Panc1 (cell line): ENCODE measurements at regions not wholly inside any gene's neighbourhood (a gene's known extent, or its start where the extent isn't known, plus 50 kb on each side); places are given as distances from the start of the nearest gene placed in this dataset.
"Not testable (repeated sequence)": the region's sequence is repeated elsewhere in the genome, so short reads cannot be mapped to it uniquely, and the experiment has no call there.

Experiments
- ATAC-seq: fragments of 200-7000 bp; cut with Tn5 transposase; 2 replicates; pipeline ENCODE4 v1.9.1; 2020; ENCODE audit warnings: mild to moderate bottlenecking, moderate library complexity
- BruUV-seq: library from RNA; stranded (reverse); fragments of 400-500 nt; replicated peaks from 2 replicates; lab custom pipeline; 2021; lab: Mats Ljungman, UMichigan
- CTCF ChIA-PET: fragments of 300-600 bp; sonication (Branson Sonifier 250); formaldehyde crosslinking; loops from one replicate; lab custom pipeline; 2022; ENCODE audit warnings: antibody characterized with exemption; lab: Charles Lee
- POLR2A ChIA-PET: fragments of 300-600 bp; sonication (Branson Sonifier 250); formaldehyde crosslinking; loops from one replicate; lab custom pipeline; 2022; ENCODE audit warnings: antibody characterized with exemption; lab: Charles Lee
- DNase-seq: peaks from one replicate; pipeline ENCODE4 v3.0.0-alpha.2; 2010; ENCODE audit warnings: low read depth, low spot score
- H3K27ac ChIP-seq: 2 replicates; pipeline ENCODE4 v1.5.1; 2011; ENCODE audit warnings: mild to moderate bottlenecking, low read length, inconsistent platforms
- H3K27me3 ChIP-seq: fragments of 200-500 bp; sonication (Bioruptor generic); 2 replicates; pipeline ENCODE4 v1.6.0; 2014; ENCODE audit warnings: low read length, inconsistent platforms; ENCODE audit not compliant: control insufficient read depth, insufficient read depth
- H3K36me3 ChIP-seq: fragments of 200-500 bp; sonication (Bioruptor generic); 2 replicates; pipeline ENCODE4 v1.5.1; 2014; ENCODE audit warnings: inconsistent platforms, mild to moderate bottlenecking, low read length, moderate library complexity; ENCODE audit not compliant: control insufficient read depth, insufficient read depth
- H3K4me1 ChIP-seq: 2 replicates; pipeline ENCODE4 v1.5.1; 2011; ENCODE audit warnings: inconsistent platforms, mild to moderate bottlenecking, low read length, moderate library complexity; ENCODE audit not compliant: control insufficient read depth, insufficient read depth
- H3K4me3 ChIP-seq, 2 experiments: 2 replicates each; pipeline ENCODE4 v1.5.1; 2011 to 2012; ENCODE audit warnings: low read depth in 2 of 2, low read length in 2 of 2, mild to moderate bottlenecking in 2 of 2, inconsistent platforms in 1 of 2, moderate library complexity in 1 of 2
- H3K9me3 ChIP-seq: fragments of 200-500 bp; sonication (Bioruptor generic); 2 replicates; pipeline ENCODE4 v1.5.1; 2014; ENCODE audit warnings: low read depth, mild to moderate bottlenecking, inconsistent platforms, low read length, moderate library complexity; ENCODE audit not compliant: control insufficient read depth, insufficient read depth
- CTCF ChIP-seq: fragments of 450-650 bp; IDR thresholded peaks from 2 replicates; pipeline ENCODE4 v1.5.1; 2017; ENCODE audit warnings: mild to moderate bottlenecking
- POLR2AphosphoS5 ChIP-seq: IDR thresholded peaks from 2 replicates; pipeline ENCODE4 v1.6.1; 2012; ENCODE audit warnings: mild to moderate bottlenecking, low read depth, low read length, moderate library complexity
- REST ChIP-seq, 2 experiments: IDR thresholded peaks; 2 replicates each; pipeline ENCODE4 v1.6.1; 2011 to 2012; ENCODE audit warnings: low read depth in 2 of 2, control low read depth in 1 of 2, low read length in 1 of 2, mild to moderate bottlenecking in 1 of 2, moderate library complexity in 1 of 2; ENCODE audit not compliant: insufficient read depth in 1 of 2
- SIN3A ChIP-seq: IDR thresholded peaks from 2 replicates; pipeline ENCODE4 v1.6.1; 2012; ENCODE audit warnings: low read depth, mild to moderate bottlenecking, low read length, moderate library complexity, borderline replicate concordance; ENCODE audit not compliant: insufficient read depth
- TCF7L2 ChIP-seq: IDR thresholded peaks from 2 replicates; pipeline ENCODE4 v1.6.1; 2011; ENCODE audit warnings: mild to moderate bottlenecking, low read depth, low read length, inconsistent platforms
- in situ Hi-C: cut with HindIII; loops from 2 replicates; pipeline ENCODE4 v1.10.0; 2016; ENCODE audit warnings: low sequenced_read_pairs, low pct_unique_long_range_greater_than_20kb
- intact Hi-C: fragments of 100-400 bp; cut with micrococcal nuclease; formaldehyde crosslinking; loops from one replicate; pipeline ENCODE4 v1.10.0; 2022; ENCODE audit not compliant: unreplicated experiment

GRCh38 chr2:210366675-210367080, 51.7 kb upstream of the MYL1 start:
- no TSS peak for BruUV-seq
- no peak overlapping the region for H3K4me3 ChIP-seq
- intact Hi-C loops (no loop called here), in situ Hi-C loops (no loop called here)
- no peak for TF ChIP-seq SIN3A
- no peak for TF ChIP-seq CTCF
- TF ChIP-seq REST (IDR thresholded peaks at IDR 0.05; ENCODE audit: insufficient read depth in 1 of 2, low read depth in 2 of 2, low read length in 1 of 2), result no peak
- no peak for TF ChIP-seq TCF7L2
- TF ChIP-seq POLR2AphosphoS5, result no peak
- H3K36me3 ChIP-seq, result no peaks in the 10 kb centered on the region
- ATAC-seq, result no peak
- ChIA-PET CTCF (no interaction called here), POLR2A (no interaction called here)
- no peak for DNase-seq
- no peaks in the 10 kb centered on the region for H3K27me3 ChIP-seq
- H3K4me1 ChIP-seq, result no peaks in the 10 kb centered on the region
- no peaks in the 10 kb centered on the region for H3K9me3 ChIP-seq
- H3K27ac ChIP-seq, result no peak overlapping the region

- H3K4me1 ChIP-seq, H3K36me3 ChIP-seq, H3K27me3 ChIP-seq, H3K27ac ChIP-seq, POLR2A ChIA-PET, BruUV-seq, DNase-seq, H3K4me3 ChIP-seq, CTCF ChIA-PET, ATAC-seq, intact Hi-C loops, in situ Hi-C loops, H3K9me3 ChIP-seq: not testable (repeated sequence)
Measured at GRCh38 chr2:210365475-210365874, 50.5 kb upstream of the MYL1 start.
